Testis (tissue), 2 donors: ENCODE measurements at regions not wholly inside any gene's neighbourhood (a gene's known extent, or its start where the extent isn't known, plus 50 kb on each side); places are given as distances from the start of the nearest gene placed in this dataset.

Source experiments
- CTCF ChIP-seq, 3 experiments: fragments of 450-650 bp in 2 of 3; fragments of 200-600 bp in 1 of 3; sonication (generic) in 1 of 3; IDR thresholded peaks; one replicate each; pipeline ENCODE4 v1.5.1; 2016 to 2019; ENCODE audit warnings: antibody characterized with exemption in 3 of 3, mild to moderate bottlenecking in 2 of 3, moderate library complexity in 1 of 3
- POLR2A ChIP-seq: fragments of 450-650 bp; IDR thresholded peaks from one replicate; pipeline ENCODE4 v1.6.1; 2017; ENCODE audit warnings: antibody characterized with exemption, mild to moderate bottlenecking, moderate library complexity

- no peak for TF ChIP-seq CTCF (IDR thresholded peaks at IDR 0.05)
- TF ChIP-seq POLR2A: no peak
Measured at GRCh38 chr1:239151937-239152336, 234.4 kb upstream of the CHRM3 start.
